ENCODE measurements at regions not wholly inside any gene's neighbourhood (a gene's known extent, or its start where the extent isn't known, plus 50 kb on each side); places are given as distances from the start of the nearest gene placed in this dataset.

DNA sequence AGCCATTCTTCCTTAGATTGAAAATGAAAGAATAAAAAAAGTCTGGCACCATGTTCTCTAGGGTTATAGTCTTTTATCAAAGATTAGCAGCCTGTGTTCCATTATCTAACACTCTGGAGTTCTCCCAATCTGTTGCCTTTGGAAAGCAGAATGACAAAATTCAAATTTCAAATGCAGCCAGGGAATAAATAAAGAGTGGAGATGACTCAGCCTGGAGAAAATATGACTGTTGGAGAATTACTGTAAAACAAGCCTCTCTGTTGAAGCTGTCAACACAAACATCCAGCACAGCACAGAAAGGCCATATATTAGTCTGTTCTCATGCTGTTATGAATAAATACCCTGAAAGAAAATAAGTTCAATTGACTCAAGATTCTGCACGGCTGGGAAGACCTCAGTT is 650.5 kb upstream of the SLC10A2 start:
- TF ChIP-seq, protein P1, sequence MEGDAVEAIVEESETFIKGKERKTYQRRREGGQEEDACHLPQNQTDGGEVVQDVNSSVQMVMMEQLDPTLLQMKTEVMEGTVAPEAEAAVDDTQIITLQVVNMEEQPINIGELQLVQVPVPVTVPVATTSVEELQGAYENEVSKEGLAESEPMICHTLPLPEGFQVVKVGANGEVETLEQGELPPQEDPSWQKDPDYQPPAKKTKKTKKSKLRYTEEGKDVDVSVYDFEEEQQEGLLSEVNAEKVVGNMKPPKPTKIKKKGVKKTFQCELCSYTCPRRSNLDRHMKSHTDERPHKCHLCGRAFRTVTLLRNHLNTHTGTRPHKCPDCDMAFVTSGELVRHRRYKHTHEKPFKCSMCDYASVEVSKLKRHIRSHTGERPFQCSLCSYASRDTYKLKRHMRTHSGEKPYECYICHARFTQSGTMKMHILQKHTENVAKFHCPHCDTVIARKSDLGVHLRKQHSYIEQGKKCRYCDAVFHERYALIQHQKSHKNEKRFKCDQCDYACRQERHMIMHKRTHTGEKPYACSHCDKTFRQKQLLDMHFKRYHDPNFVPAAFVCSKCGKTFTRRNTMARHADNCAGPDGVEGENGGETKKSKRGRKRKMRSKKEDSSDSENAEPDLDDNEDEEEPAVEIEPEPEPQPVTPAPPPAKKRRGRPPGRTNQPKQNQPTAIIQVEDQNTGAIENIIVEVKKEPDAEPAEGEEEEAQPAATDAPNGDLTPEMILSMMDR (IDR thresholded peaks at IDR 0.05), result no peak
- no peak overlapping the region for H3K27ac ChIP-seq
- no peaks in the 10 kb centered on the region for H3K9me3 ChIP-seq
- H3K36me3 ChIP-seq, result no peaks in the 10 kb centered on the region
- no peak overlapping the region for H3K4me3 ChIP-seq (ENCODE audit: low read depth in 1 of 2, low read length in 1 of 2)
- no peaks in the 10 kb centered on the region for H3K4me1 ChIP-seq (ENCODE audit: control insufficient read depth in 1 of 2, insufficient read depth in 1 of 2, low read depth in 1 of 2, low read length in 1 of 2)
- no peaks in the 10 kb centered on the region for H3K27me3 ChIP-seq

DNA sequence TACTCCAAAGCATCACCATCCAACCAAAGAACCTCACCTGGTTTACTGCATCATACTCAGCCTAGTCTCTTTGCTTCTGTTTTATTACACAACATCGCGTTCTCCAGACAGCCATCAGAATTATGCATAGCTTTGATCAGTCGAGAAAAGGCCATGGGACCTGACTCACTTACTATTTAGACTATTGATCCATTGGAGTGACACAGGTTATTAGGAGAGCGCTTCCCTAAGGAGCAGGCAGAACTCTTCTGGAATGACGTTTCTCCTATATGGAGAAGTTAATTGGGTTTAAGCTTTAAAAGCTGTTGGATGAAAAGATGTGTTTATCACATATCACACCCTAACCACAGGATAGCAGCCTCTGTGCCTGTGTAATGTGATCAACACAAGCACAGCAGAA is 649.1 kb upstream of the SLC10A2 start:
- H3K27me3 ChIP-seq, result no peaks in the 10 kb centered on the region
- H3K27ac ChIP-seq, result no peak overlapping the region
- H3K4me1 ChIP-seq (ENCODE audit: control insufficient read depth in 1 of 2, insufficient read depth in 1 of 2, low read depth in 1 of 2, low read length in 1 of 2), result no peaks in the 10 kb centered on the region
- H3K9me3 ChIP-seq, result no peaks in the 10 kb centered on the region
- H3K36me3 ChIP-seq, result no peaks in the 10 kb centered on the region
- TF ChIP-seq, protein P1 (IDR thresholded peaks at IDR 0.05), result no peak
- H3K4me3 ChIP-seq (ENCODE audit: low read depth in 1 of 2, low read length in 1 of 2), result no peak overlapping the region

DNA sequence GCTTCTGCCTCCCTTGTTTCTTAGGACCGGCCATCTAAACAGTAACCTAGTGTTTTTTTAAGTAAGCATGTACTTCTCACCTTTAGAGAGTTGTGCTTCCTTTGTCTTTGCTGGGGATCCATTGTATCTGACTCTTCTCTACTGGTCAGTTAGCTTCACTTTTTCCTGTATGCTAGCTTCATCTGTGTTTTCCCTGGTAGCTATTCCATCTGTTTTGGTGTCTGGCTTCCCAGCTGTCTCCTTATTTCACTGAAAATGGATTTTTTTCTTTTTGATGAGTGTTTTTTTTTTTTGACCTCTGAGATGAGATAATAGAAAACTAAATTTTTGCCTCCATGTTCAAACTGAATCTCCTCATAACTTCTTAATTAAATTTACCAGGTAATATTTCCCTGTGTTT is 637.0 kb upstream of the SLC10A2 start:
- TF ChIP-seq, protein P1 (IDR thresholded peaks at IDR 0.05), result no peak
- Histone ChIP-seq H3K27me3 (no peaks in the 10 kb centered on the region), H3K27ac (no peak overlapping the region), H3K36me3 (no peaks in the 10 kb centered on the region), H3K9me3 (no peaks in the 10 kb centered on the region), H3K4me1 (ENCODE audit: control insufficient read depth in 1 of 2, insufficient read depth in 1 of 2, low read depth in 1 of 2, low read length in 1 of 2) (no peaks in the 10 kb centered on the region), H3K4me3 (ENCODE audit: low read depth in 1 of 2, low read length in 1 of 2) (no peak overlapping the region)

DNA sequence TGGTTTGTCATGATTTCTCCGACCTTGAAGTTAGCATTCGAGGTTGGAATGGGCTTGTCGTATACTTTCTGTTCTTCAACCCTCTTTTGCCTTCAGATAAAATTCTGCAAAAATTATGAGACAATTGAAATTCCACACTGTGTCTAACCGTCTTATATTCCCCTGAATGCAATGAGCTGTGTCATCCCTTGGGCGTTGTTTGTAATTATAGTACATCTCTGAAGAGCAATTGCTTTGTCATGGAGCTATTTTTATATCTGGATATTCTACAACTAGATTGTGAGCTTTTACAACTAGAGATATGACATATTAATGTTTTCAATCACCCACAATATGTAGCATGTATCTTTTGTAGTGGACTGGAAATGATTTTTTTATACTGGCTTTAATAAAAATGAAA is 631.8 kb upstream of the SLC10A2 start:
- Histone ChIP-seq H3K27me3 (no peaks in the 10 kb centered on the region), H3K36me3 (no peaks in the 10 kb centered on the region), H3K4me3 (ENCODE audit: low read depth in 1 of 2, low read length in 1 of 2) (no peak overlapping the region), H3K4me1 (ENCODE audit: control insufficient read depth in 1 of 2, insufficient read depth in 1 of 2, low read depth in 1 of 2, low read length in 1 of 2) (no peaks in the 10 kb centered on the region), H3K27ac (no peak overlapping the region), H3K9me3 (no peaks in the 10 kb centered on the region)
- TF ChIP-seq, protein P1 (IDR thresholded peaks at IDR 0.05), result no peak

DNA sequence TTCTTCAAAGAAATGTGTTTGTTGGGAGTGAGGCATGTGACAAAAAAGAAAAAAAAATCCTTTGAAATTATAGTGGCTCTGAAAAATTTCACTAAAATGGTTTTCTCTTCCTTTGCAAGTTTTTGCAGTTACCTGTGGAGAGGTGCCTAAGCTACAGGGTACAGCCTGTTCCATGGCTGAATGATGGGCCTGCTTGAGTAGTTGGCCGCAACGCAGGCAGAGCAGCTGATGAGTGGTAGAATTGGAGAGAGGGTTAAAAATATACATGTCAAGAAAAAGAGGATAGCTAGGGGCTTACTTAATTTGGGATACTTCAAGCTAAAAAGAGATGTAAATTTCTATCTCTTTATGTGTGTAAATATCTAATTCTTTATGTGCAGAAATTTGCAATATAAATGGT is 629.1 kb upstream of the SLC10A2 start:
- H3K27ac ChIP-seq, result no peak overlapping the region
- no peaks in the 10 kb centered on the region for H3K4me1 ChIP-seq (ENCODE audit: control insufficient read depth in 1 of 2, insufficient read depth in 1 of 2, low read depth in 1 of 2, low read length in 1 of 2)
- TF ChIP-seq, protein P1 (IDR thresholded peaks at IDR 0.05), result no peak
- H3K9me3 ChIP-seq, result no peaks in the 10 kb centered on the region
- no peaks in the 10 kb centered on the region for H3K36me3 ChIP-seq
- no peak overlapping the region for H3K4me3 ChIP-seq (ENCODE audit: low read depth in 1 of 2, low read length in 1 of 2)
- no peaks in the 10 kb centered on the region for H3K27me3 ChIP-seq

DNA sequence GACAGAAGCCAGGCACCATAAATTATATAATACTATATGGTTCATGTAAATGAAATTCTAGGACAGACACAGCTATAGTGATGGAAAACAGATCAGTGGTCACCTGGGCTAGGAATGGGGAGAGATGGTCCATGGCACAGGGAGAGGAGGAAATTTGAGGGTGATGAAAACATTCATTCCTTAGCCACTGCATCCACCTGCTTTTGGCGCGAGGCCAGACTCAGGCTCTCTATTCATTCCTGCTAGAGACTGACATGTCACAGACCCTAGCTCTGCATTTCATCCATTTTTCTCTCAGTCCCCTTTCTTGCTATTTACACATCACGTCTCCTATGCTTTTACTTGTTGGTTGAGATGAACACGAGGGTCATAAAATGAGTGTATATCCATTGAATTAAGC is 628.3 kb upstream of the SLC10A2 start:
- H3K36me3 ChIP-seq, result no peaks in the 10 kb centered on the region
- TF ChIP-seq, protein P1 (IDR thresholded peaks at IDR 0.05), result no peak
- no peaks in the 10 kb centered on the region for H3K4me1 ChIP-seq (ENCODE audit: control insufficient read depth in 1 of 2, insufficient read depth in 1 of 2, low read depth in 1 of 2, low read length in 1 of 2)
- H3K27me3 ChIP-seq, result no peaks in the 10 kb centered on the region
- H3K9me3 ChIP-seq, result no peaks in the 10 kb centered on the region
- no peak overlapping the region for H3K4me3 ChIP-seq (ENCODE audit: low read depth in 1 of 2, low read length in 1 of 2)
- H3K27ac ChIP-seq, result no peak overlapping the region

All from neutrophil (primary cell).